GM12873 (cell line): ENCODE measurements at regions not wholly inside any gene's neighbourhood (a gene's known extent, or its start where the extent isn't known, plus 50 kb on each side); places are given as distances from the start of the nearest gene placed in this dataset.

Source experiments
- TF ChIP-seq, protein P1 (sequence below): IDR thresholded peaks from 2 replicates; pipeline ENCODE4 v1.5.1; 2012; ENCODE audit warnings: low read depth, mild to moderate bottlenecking, moderate library complexity, low read length, control low read depth; ENCODE audit not compliant: insufficient read depth; ENCODE audit errors: missing control alignments

DNA sequence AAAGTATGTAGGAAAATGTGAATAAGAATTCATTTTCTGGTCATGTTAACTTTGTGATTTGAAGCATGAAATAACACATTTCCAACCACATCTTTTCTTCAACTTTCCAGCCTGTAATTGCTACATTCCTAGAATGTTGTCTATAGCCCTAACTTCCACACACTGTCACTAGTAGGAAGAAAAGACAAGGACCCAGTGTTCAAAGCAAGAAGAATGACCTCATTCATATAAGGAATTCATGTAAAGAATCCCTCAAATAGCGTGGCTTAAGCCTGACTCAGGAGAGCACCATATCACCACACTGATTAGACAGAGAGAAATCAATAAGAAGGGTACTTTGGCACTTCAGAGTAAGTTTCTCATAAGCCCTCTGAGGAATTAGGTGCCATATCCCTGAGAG is 318.7 kb upstream of the CHRM2 start:
- TF ChIP-seq, protein P1, sequence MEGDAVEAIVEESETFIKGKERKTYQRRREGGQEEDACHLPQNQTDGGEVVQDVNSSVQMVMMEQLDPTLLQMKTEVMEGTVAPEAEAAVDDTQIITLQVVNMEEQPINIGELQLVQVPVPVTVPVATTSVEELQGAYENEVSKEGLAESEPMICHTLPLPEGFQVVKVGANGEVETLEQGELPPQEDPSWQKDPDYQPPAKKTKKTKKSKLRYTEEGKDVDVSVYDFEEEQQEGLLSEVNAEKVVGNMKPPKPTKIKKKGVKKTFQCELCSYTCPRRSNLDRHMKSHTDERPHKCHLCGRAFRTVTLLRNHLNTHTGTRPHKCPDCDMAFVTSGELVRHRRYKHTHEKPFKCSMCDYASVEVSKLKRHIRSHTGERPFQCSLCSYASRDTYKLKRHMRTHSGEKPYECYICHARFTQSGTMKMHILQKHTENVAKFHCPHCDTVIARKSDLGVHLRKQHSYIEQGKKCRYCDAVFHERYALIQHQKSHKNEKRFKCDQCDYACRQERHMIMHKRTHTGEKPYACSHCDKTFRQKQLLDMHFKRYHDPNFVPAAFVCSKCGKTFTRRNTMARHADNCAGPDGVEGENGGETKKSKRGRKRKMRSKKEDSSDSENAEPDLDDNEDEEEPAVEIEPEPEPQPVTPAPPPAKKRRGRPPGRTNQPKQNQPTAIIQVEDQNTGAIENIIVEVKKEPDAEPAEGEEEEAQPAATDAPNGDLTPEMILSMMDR, result no peak

DNA sequence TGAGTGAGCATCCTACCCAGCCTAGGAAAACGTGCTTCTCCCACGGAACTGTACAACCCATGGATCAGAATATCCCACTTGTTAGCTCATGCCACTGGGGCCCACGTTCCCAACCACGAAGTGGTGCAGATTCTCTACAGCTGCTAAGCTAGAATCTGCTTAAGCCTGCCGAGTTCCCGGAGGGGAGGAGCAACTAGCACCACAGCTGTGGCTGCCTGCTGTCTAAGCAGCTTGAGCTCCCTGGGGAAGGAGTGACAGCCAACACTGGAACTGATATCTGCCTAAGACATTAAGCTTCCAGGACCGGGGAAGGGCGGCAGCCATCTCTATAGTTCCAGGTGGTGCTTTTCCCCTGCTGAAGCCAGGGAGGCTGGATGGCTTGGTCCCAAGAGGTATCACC is 334.7 kb upstream of the CHRM2 start:
- TF ChIP-seq, protein P1, result no peak

DNA sequence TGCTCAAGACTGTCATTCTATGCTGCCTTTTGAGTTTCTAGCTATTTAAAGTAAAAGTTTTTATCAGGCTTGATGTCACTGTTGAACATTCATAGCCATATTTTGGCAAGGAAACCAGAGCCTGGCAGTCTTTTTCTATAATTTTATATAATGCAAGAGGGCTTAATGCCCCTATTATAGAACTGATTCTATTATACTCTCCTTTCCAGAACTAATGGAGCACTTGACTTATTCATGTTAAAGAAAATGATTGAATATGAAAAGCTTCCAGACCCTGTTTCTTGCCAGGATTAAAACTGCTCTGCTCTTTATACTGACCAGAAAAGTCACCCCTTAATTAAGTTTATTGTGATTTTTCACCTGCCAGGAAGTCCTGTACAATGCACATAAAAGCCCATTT is 337.6 kb upstream of the CHRM2 start:
- TF ChIP-seq, protein P1, result no peak

DNA sequence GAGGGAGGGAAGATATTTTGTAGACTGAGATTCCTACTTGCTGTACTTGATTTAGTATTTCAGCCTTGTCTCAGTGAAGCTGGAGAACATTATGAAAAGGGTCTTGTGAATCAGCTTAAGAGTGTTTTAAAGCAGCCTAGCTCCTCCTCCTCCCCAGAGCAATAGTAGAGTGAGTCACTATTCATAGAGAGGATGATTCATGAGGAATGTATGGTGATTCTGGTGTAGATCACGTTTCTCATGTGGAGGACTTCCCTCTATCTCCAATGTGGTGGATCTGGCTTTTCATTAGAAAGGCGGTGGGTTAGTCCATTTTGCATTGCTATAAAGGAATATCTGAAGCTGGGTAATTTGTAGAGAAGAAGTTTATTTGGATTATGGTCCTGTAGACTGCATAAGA is 340.1 kb upstream of the CHRM2 start:
- TF ChIP-seq, protein P1, result no peak

DNA sequence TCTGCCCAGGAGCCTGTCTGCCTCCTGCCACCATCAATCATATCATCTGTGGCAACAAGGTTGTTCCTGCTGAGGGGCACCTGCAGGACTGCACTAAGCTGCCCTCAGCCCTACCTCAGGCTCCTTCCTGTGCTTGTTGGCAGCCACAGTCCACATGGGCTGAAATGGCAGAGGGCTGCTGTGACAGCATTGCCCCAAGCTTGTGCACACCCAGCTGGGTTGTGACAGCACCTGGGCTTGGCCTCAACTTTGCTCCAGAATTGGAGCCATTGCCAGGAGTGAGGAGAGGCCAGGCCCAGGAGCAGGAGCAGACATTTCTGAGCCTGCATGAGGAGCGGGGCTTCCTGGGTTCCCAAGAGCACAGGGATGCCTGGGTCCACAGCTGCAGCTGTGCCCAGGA is 340.9 kb upstream of the CHRM2 start:
- TF ChIP-seq, protein P1, result no peak

DNA sequence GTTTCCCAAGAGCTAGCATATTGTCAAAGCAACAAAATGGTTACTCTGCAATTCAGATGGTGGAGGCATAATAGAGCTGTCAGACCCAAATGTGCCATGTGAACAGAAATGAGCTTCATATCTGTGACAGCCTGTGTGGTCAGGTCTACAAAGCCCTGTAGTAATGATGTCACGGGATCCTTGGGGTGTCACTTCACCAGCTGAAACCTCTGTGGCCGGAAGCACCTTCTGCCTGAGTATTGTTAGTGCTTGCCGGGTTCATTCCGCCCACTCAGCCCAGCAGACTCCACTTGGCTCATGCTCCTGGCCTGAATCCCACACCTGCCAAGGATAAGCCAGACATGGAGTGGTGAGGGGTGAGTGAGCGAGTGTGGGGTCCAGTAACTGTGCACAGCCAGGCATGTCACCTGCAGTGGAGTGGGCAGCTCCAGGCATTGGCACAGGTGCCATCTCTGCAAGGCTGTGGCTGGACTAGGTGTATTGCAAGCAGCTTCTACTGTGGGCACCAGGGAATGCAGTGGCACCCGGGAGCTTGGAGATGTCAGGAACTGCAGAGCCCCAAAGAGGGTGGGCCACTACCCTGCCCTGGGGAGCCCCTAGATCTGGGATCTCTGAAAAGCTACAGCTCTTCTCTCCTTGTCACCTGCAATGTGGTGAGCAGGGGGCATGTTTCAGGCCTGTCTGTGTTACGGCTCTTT is 341.9 kb upstream of the CHRM2 start:
- TF ChIP-seq, protein P1, result no peak

DNA sequence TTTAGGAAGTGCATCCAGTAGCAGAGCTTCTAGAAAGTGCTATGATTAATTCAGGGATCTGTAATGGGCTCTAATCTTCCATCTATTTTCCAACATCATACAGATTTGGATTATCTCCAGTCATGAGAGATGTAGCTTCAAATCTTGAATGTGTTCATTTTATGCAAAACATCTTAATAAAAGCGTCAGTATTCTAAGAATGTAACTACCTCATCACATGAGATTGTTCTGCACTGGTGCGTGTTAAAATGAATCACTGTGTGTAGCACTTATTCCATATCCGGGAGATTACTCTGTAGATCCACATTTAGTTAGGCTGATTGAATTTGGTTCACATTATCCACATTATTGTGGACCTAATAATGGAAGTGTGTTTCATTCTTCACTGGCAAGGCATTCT is 344.9 kb upstream of the CHRM2 start:
- TF ChIP-seq, protein P1, result no peak
